H1 (cell line): ENCODE measurements at regions not wholly inside any gene's neighbourhood (a gene's known extent, or its start where the extent isn't known, plus 50 kb on each side); places are given as distances from the start of the nearest gene placed in this dataset.

Experiments used
- CTCF ChIA-PET: fragments of 300-600 bp; sonication (Branson Sonifier 250); formaldehyde crosslinking; loops from one replicate; lab custom pipeline; 2021; ENCODE audit not compliant: partially characterized antibody; lab: Charles Lee
- POLR2A ChIA-PET: fragments of 300-600 bp; sonication (Branson Sonifier 250); formaldehyde crosslinking; loops from one replicate; lab custom pipeline; 2021; ENCODE audit warnings: inconsistent platforms; ENCODE audit not compliant: partially characterized antibody; lab: Charles Lee
- DNase-seq, 2 experiments: peaks; one replicate each; pipeline versions ENCODE4 v3.0.0 to v3.0.0-alpha.2; 2010 to 2022; ENCODE audit warnings: low spot score in 2 of 2, low read depth in 1 of 2, mixed read lengths in 1 of 2
- FAIRE-seq: peaks from 2 replicates; lab custom pipeline; 2011; peaks lifted over from hg19 to GRCh38; lab: Jason Lieb, UNC
- H2AFZ ChIP-seq: 2 replicates; pipeline ENCODE4 v1.8.1; 2012; ENCODE audit warnings: low read length, inconsistent platforms
- H2AK5ac ChIP-seq: 2 replicates; pipeline ENCODE4 v1.6.1; 2013; ENCODE audit warnings: low read depth, low read length
- H2BK120ac ChIP-seq: replicated peaks from 2 replicates; pipeline ENCODE3; 2013; ENCODE audit warnings: low read depth, low read length, inconsistent platforms
- H2BK12ac ChIP-seq: 2 replicates; pipeline ENCODE4 v1.6.1; 2013; ENCODE audit warnings: low read depth, low read length
- H2BK15ac ChIP-seq: 2 replicates; pipeline ENCODE4 v1.6.1; 2013; ENCODE audit warnings: low read length
- H2BK20ac ChIP-seq: 2 replicates; pipeline ENCODE4 v1.6.1; 2013; ENCODE audit warnings: low read length
- H2BK5ac ChIP-seq: 2 replicates; pipeline ENCODE4 v1.6.1; 2013; ENCODE audit warnings: low read depth, low read length
- H3K14ac ChIP-seq: 2 replicates; pipeline ENCODE4 v1.6.1; 2013; ENCODE audit warnings: inconsistent platforms; ENCODE audit not compliant: insufficient read length
- H3K18ac ChIP-seq: 2 replicates; pipeline ENCODE4 v1.6.1; 2013; ENCODE audit warnings: low read length; ENCODE audit errors: extremely low read depth
- H3K23ac ChIP-seq: 2 replicates; pipeline ENCODE4 v1.6.1; 2013; ENCODE audit warnings: inconsistent platforms; ENCODE audit not compliant: insufficient read length
- H3K23me2 ChIP-seq: 2 replicates; pipeline ENCODE4 v1.6.1; 2013; ENCODE audit warnings: low read depth, low read length
- H3K27ac ChIP-seq: 2 replicates; pipeline ENCODE4 v1.6.1; 2011; ENCODE audit warnings: low read depth, low read length, inconsistent platforms
- H3K27me3 ChIP-seq, 4 experiments: replicated peaks in 1 of 4; 1 replicate in 1 of 4; 2 replicates in 3 of 4; pipeline versions ENCODE4 v1.6.1 to v1.8.1; 2011 to 2013; ENCODE audit warnings: low read length in 3 of 4, mild to moderate bottlenecking in 3 of 4, inconsistent platforms in 2 of 4, mixed read lengths in 2 of 4, moderate library complexity in 1 of 4; ENCODE audit not compliant: control insufficient read depth in 3 of 4, insufficient read depth in 3 of 4; ENCODE audit errors: extremely low read depth in 1 of 4
- H3K36me3 ChIP-seq, 4 experiments: 2 replicates each; pipeline versions ENCODE4 v1.6.1 to v1.8.1; 2011 to 2013; ENCODE audit warnings: mild to moderate bottlenecking in 4 of 4, low read length in 3 of 4, moderate library complexity in 2 of 4, control low read depth in 1 of 4, inconsistent platforms in 1 of 4; ENCODE audit not compliant: insufficient read depth in 4 of 4, control insufficient read depth in 2 of 4
- H3K4ac ChIP-seq: replicated peaks from 2 replicates; pipeline ENCODE3; 2013; ENCODE audit warnings: low read length, low read depth, mixed read lengths, inconsistent platforms; ENCODE audit not compliant: insufficient read length
- H3K4me1 ChIP-seq, 4 experiments: replicated peaks in 1 of 4; 1 replicate in 1 of 4; 2 replicates in 3 of 4; pipeline versions ENCODE4 v1.6.1 to v1.8.1; 2011 to 2013; ENCODE audit warnings: low read length in 3 of 4, inconsistent platforms in 2 of 4, mixed read lengths in 1 of 4; ENCODE audit not compliant: insufficient read depth in 4 of 4, control insufficient read depth in 3 of 4
- H3K4me2 ChIP-seq, 2 experiments: 2 replicates each; pipeline versions ENCODE4 v1.6.1 to v1.8.1; 2011 to 2013; ENCODE audit warnings: low read depth in 2 of 2, low read length in 2 of 2, control low read depth in 1 of 2, inconsistent platforms in 1 of 2, mild to moderate bottlenecking in 1 of 2; ENCODE audit not compliant: insufficient read depth in 1 of 2
- H3K4me3 ChIP-seq, 4 experiments: fragments of 200-600, 300-600 bp in 1 of 4; sonication (generic), shearing (Covaris generic), sonication (Bioruptor Twin) in 1 of 4; 2 replicates each; pipeline versions ENCODE4 v1.5.1 to v1.8.1; 2011 to 2016; ENCODE audit warnings: low read length in 4 of 4, low read depth in 3 of 4, control low read depth in 2 of 4, inconsistent platforms in 2 of 4, mild to moderate bottlenecking in 2 of 4, mixed read lengths in 1 of 4, moderate library complexity in 1 of 4; ENCODE audit not compliant: insufficient read depth in 2 of 4; ENCODE audit errors: extremely low read depth in 1 of 4
- H3K56ac ChIP-seq: replicated peaks from 2 replicates; pipeline ENCODE3; 2013; ENCODE audit warnings: low read depth, mild to moderate bottlenecking, mixed read lengths, low read length, inconsistent platforms; ENCODE audit not compliant: insufficient read length
- H3K79me1 ChIP-seq: 2 replicates; pipeline ENCODE4 v1.6.1; 2013; ENCODE audit warnings: low read depth, low read length, control low read depth
- H3K79me2 ChIP-seq, 2 experiments: 2 replicates each; pipeline versions ENCODE4 v1.6.1 to v1.8.1; 2012 to 2013; ENCODE audit warnings: low read length in 2 of 2, mild to moderate bottlenecking in 2 of 2, inconsistent platforms in 1 of 2; ENCODE audit not compliant: insufficient read depth in 2 of 2, control insufficient read depth in 1 of 2
- H3K9ac ChIP-seq, 4 experiments: replicated peaks in 1 of 4; 1 replicate in 1 of 4; 2 replicates in 3 of 4; pipeline versions ENCODE4 v1.6.1 to v1.8.1; 2011 to 2013; ENCODE audit warnings: low read depth in 3 of 4, low read length in 3 of 4, control low read depth in 2 of 4, mild to moderate bottlenecking in 2 of 4, moderate library complexity in 2 of 4, inconsistent platforms in 1 of 4; ENCODE audit errors: extremely low read depth in 1 of 4
- H3K9me3 ChIP-seq, 2 experiments: 2 replicates each; pipeline versions ENCODE4 v1.6.1 to v1.8.1; 2012 to 2013; ENCODE audit warnings: mild to moderate bottlenecking in 2 of 2, moderate library complexity in 2 of 2, control low read depth in 1 of 2, inconsistent platforms in 1 of 2, low read depth in 1 of 2, low read length in 1 of 2, mixed read lengths in 1 of 2; ENCODE audit not compliant: insufficient read depth in 2 of 2
- H4K20me1 ChIP-seq, 2 experiments: replicated peaks in 1 of 2; 2 replicates each; pipeline versions ENCODE3 to v1.8.1; 2011 to 2013; ENCODE audit warnings: inconsistent platforms in 2 of 2, low read length in 2 of 2, mild to moderate bottlenecking in 1 of 2; ENCODE audit not compliant: insufficient read depth in 2 of 2, control insufficient read depth in 1 of 2
- H4K5ac ChIP-seq: 2 replicates; pipeline ENCODE4 v1.6.1; 2013; ENCODE audit warnings: low read length, low read depth, mixed read lengths, inconsistent platforms; ENCODE audit not compliant: insufficient read length
- H4K8ac ChIP-seq: 2 replicates; pipeline ENCODE4 v1.8.0; 2013; ENCODE audit warnings: mild to moderate bottlenecking, moderate library complexity, low read length, inconsistent platforms; ENCODE audit not compliant: insufficient read depth; ENCODE audit errors: extremely low read depth
- H4K91ac ChIP-seq: replicated peaks from 2 replicates; pipeline ENCODE3; 2013; ENCODE audit warnings: low read length, mixed read lengths, inconsistent platforms; ENCODE audit not compliant: insufficient read length
- CBX8 ChIP-seq: fragments of 300-800, 300-1000 bp; sonication (generic); IDR thresholded peaks from 2 replicates; pipeline ENCODE4 v1.7.1; 2016; ENCODE audit warnings: low read depth, low read length, borderline replicate concordance
- CEBPB ChIP-seq: IDR thresholded peaks from 2 replicates; pipeline ENCODE4 v1.6.1; 2012; ENCODE audit warnings: low read depth, low read length
- CTBP2 ChIP-seq: IDR thresholded peaks from 2 replicates; pipeline ENCODE4 v1.7.0; 2011; ENCODE audit warnings: borderline replicate concordance, mild to moderate bottlenecking, moderate library complexity, mixed read lengths, low read length; ENCODE audit not compliant: insufficient read depth, insufficient read length
- EGR1 ChIP-seq: IDR thresholded peaks from 2 replicates; pipeline ENCODE4 v1.6.1; 2011; ENCODE audit warnings: low read depth, low read length, borderline replicate concordance
- GABPA ChIP-seq: IDR thresholded peaks from 2 replicates; pipeline ENCODE4 v1.6.1; 2011; ENCODE audit warnings: mild to moderate bottlenecking, low read length, moderate library complexity, borderline replicate concordance; ENCODE audit not compliant: insufficient read depth
- GTF2F1 ChIP-seq: IDR thresholded peaks from 2 replicates; pipeline ENCODE4 v1.6.1; 2012; ENCODE audit warnings: low read depth, low read length, improper control_type of control experiment, borderline replicate concordance
- JUND ChIP-seq: IDR thresholded peaks from 2 replicates; pipeline ENCODE4 v1.6.1; 2011; ENCODE audit warnings: mild to moderate bottlenecking, improper control_type of control experiment, low read length
- RAD21 ChIP-seq, 2 experiments: IDR thresholded peaks in 1 of 2; conservative IDR thresholded peaks in 1 of 2; 2 replicates each; pipeline ENCODE4 v1.6.1; 2011; ENCODE audit warnings: low read depth in 2 of 2, low read length in 2 of 2, improper control_type of control experiment in 1 of 2, inconsistent platforms in 1 of 2, mild to moderate bottlenecking in 1 of 2, moderate library complexity in 1 of 2
- RNF2 ChIP-seq: fragments of 200-900, 300-1000 bp; sonication (generic); IDR thresholded peaks from 2 replicates; pipeline ENCODE4 v1.7.1; 2016; ENCODE audit warnings: borderline replicate concordance, low read depth, mild to moderate bottlenecking, antibody characterized with exemption, low read length; ENCODE audit not compliant: poor library complexity, severe bottlenecking; ENCODE audit errors: missing control alignments
- RXRA ChIP-seq: IDR thresholded peaks from 2 replicates; pipeline ENCODE4 v1.6.1; 2011; ENCODE audit warnings: low read depth, mild to moderate bottlenecking, low read length, moderate library complexity; ENCODE audit not compliant: insufficient read depth
- YY1 ChIP-seq: IDR thresholded peaks from 2 replicates; pipeline ENCODE4 v1.6.1; 2011; ENCODE audit warnings: low read depth, mild to moderate bottlenecking, low read length
- WGBS, 2 experiments: shearing (Covaris generic) in 1 of 2; methylation state at CpG; one replicate each; pipeline versions ENCODE4 v1.1.6 to v1.1.7; 2013 to 2015; ENCODE audit warnings: low lambda C conversion rate in 2 of 2, mixed read lengths in 2 of 2, inconsistent platforms in 1 of 2, low coverage in 1 of 2, missing lambda C conversion rate in 1 of 2; ENCODE audit not compliant: insufficient replicate concordance in 2 of 2, insufficient coverage in 1 of 2, insufficient read length in 1 of 2; ENCODE audit errors: extremely low coverage in 1 of 2, missing lambda C conversion rate in 1 of 2; 5-methylcytosine and 5-hydroxymethylcytosine counted together
- TF ChIP-seq, protein P1 (sequence below): IDR thresholded peaks from 2 replicates; pipeline ENCODE4 v1.6.1; 2011; ENCODE audit warnings: low read length, improper control_type of control experiment

DNA sequence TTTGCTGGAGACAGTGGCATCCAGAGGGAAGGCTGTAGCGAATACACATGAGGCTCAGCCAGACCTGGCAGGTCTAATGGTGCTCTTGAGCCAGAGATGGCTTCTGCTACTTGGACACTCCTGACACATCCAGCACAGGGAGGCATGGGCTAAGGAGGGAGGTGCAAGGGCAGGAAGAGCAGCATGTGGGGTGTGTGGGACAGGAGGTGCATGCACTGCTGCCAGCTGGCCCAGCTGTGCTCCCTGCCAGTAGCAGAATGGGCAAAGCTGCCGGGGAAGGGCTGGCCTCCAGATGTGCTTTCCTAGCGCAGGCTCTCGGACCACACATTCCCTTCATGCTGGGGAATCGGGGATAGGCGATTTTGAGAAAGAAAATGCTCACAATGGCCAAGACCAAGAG is 309.2 kb downstream of the CDC5L start:
- Histone ChIP-seq H3K4ac (no peak overlapping the region), H2BK120ac (no peak overlapping the region), H2BK5ac (peak overlapping the region; percentile 46; the same call in 1 of the 2 replicates), H3K79me2 (no peaks in the 10 kb centered on the region), H2BK15ac (peak overlapping the region; percentile 95; the same call in 1 of the 2 replicates), H3K4me1 (peaks cover 0 to 4% (median 1%) of the 10 kb centered on the region in 4 experiments; a peak in 1 of 7 replicates), H2AK5ac (0 out of 2 replicates have a peak overlapping the region, but pooled peaks have one; percentile 61), H3K9me3 (no peaks in the 10 kb centered on the region), H3K4me2 (no peak overlapping the region), H3K79me1 (no peaks in the 10 kb centered on the region), H2BK12ac (0 out of 2 replicates have a peak overlapping the region, but pooled peaks have one; percentile 82), H3K18ac (no peak overlapping the region), H3K4me3 (no peak overlapping the region), H3K27ac (no peak overlapping the region), H4K91ac (peak overlapping the region; percentile 62), H4K20me1 (no peaks in the 10 kb centered on the region), H2BK20ac (no peak overlapping the region), H3K23ac (no peak overlapping the region), H3K56ac (no peak overlapping the region), H4K8ac (no peak overlapping the region; the same call in 1 of the 2 replicates), H3K23me2 (no peaks in the 10 kb centered on the region), H4K5ac (no peak overlapping the region), H2AFZ (peak overlapping the region; percentile 70; the same call in 1 of the 2 replicates), H3K36me3 (no peaks in the 10 kb centered on the region), H3K14ac (no peak overlapping the region), H3K9ac (no peak overlapping the region), H3K27me3 (no peaks in the 10 kb centered on the region; a peak in 1 of 7 replicates)
- DNase-seq (no peak), FAIRE-seq (no peak)
- 96% methylated on average over 6 of the region's 6 CpGs; no CpG with 5 or more reads in 1 of the 2 experiments for WGBS, 2 experiments
- ChIA-PET POLR2A (interaction anchor here (1.0 kb wide), 1 partner anchor 24 kb away, joined by 4 read pairs; no protein-coding TSS in a partner anchor), CTCF (interaction anchor here (0.6 to 1.4 kb wide), 3 partner anchors 9 to 164 kb away, joined by 3 to 5 read pairs (median 3); no protein-coding TSS in a partner anchor)
- no peak for TF ChIP-seq CEBPB
- no peak for TF ChIP-seq EGR1
- no peak for TF ChIP-seq CTBP2
- no peak for TF ChIP-seq RAD21 (IDR thresholded peaks at IDR 0.05 in 1 of 2, conservative IDR thresholded peaks at IDR 0.05 in 1 of 2; ENCODE audit: low read depth in 2 of 2, low read length in 2 of 2)
- no peak for TF ChIP-seq RXRA
- TF ChIP-seq YY1 = no peak
- no peak for TF ChIP-seq RNF2
- TF ChIP-seq GABPA = no peak
- TF ChIP-seq GTF2F1 = no peak
- TF ChIP-seq, protein P1, sequence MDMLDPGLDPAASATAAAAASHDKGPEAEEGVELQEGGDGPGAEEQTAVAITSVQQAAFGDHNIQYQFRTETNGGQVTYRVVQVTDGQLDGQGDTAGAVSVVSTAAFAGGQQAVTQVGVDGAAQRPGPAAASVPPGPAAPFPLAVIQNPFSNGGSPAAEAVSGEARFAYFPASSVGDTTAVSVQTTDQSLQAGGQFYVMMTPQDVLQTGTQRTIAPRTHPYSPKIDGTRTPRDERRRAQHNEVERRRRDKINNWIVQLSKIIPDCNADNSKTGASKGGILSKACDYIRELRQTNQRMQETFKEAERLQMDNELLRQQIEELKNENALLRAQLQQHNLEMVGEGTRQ = no peak
- no peak for TF ChIP-seq CBX8
- no peak for TF ChIP-seq JUND
